GM12801 (cell line): ENCODE measurements at regions not wholly inside any gene's neighbourhood (a gene's known extent, or its start where the extent isn't known, plus 50 kb on each side); places are given as distances from the start of the nearest gene placed in this dataset.

Source experiments
- CTCF ChIP-seq: IDR thresholded peaks from one replicate; pipeline ENCODE4 v1.5.1; 2011; ENCODE audit warnings: control low read depth; ENCODE audit not compliant: insufficient read length; ENCODE audit errors: extremely low read depth

- TF ChIP-seq CTCF, result no peak
These were observed 153.0 kb downstream of the ANXA2 start for GRCh38 chr15:60244813-60245212.

- TF ChIP-seq CTCF, result no peak
These were observed 147.5 kb downstream of the ANXA2 start for GRCh38 chr15:60250316-60250715.

GRCh38 chr15:60251300-60252070 is 146.3 kb downstream of the ANXA2 start:
- TF ChIP-seq CTCF, result no peak

- TF ChIP-seq CTCF, result no peak
These were observed 143.4 kb downstream of the ANXA2 start for GRCh38 chr15:60254416-60254815.

GRCh38 chr15:60255390-60255789 is 142.4 kb downstream of the ANXA2 start:
- TF ChIP-seq CTCF, result no peak

- no peak for TF ChIP-seq CTCF
These were observed 140.1 kb downstream of the ANXA2 start for GRCh38 chr15:60257591-60258159.

- no peak for TF ChIP-seq CTCF
These were observed 138.3 kb downstream of the ANXA2 start for GRCh38 chr15:60259469-60259868.
